ENCODE measurements at regions not wholly inside any gene's neighbourhood (a gene's known extent, or its start where the extent isn't known, plus 50 kb on each side); places are given as distances from the start of the nearest gene placed in this dataset.

DNA sequence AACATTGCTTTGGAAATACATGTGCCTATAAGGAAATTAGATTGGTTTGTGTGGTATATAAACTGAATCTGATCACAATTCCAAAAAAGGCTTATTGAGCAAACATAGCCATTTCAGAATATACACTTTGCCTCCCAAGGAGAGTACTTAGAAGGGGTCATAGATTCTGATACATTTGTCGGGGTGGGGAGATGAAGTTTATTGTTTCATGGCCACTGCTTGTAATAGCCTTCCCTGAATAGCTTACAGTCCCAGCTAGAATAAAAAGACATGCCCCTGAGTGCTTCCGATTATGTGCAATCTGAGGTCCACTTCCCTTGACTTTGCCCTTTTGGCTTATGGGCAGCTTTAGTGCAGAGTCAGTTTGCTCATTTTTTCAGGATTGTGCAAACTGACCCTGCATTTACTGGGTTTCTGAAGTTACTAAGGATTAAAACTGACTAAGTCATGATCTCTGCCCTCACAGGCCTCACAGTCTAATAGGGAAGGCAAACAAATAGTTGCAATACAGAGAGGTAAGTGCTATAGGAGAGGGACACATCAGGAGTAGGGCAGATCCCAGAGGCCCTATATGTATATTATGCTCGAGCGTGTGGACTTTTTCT is 184.2 kb downstream of the BLID start:
- Mint-ChIP-seq H3K27ac (no peak overlapping the region), H3K27me3 (ENCODE audit: low read depth) (peaks cover under 1% of the 10 kb centered on the region), H3K4me3 (no peak overlapping the region), H3K9me3 (peaks cover under 1% of the 10 kb centered on the region; the same call in 1 of the 2 replicates), H3K4me1 (peaks cover 33% of the 10 kb centered on the region), H3K36me3 (no peaks in the 10 kb centered on the region)
- POLR2A ChIA-PET = no interaction called here
- no peak for ATAC-seq
- CTCF ChIA-PET = no interaction called here
- TF ChIP-seq, protein P1, sequence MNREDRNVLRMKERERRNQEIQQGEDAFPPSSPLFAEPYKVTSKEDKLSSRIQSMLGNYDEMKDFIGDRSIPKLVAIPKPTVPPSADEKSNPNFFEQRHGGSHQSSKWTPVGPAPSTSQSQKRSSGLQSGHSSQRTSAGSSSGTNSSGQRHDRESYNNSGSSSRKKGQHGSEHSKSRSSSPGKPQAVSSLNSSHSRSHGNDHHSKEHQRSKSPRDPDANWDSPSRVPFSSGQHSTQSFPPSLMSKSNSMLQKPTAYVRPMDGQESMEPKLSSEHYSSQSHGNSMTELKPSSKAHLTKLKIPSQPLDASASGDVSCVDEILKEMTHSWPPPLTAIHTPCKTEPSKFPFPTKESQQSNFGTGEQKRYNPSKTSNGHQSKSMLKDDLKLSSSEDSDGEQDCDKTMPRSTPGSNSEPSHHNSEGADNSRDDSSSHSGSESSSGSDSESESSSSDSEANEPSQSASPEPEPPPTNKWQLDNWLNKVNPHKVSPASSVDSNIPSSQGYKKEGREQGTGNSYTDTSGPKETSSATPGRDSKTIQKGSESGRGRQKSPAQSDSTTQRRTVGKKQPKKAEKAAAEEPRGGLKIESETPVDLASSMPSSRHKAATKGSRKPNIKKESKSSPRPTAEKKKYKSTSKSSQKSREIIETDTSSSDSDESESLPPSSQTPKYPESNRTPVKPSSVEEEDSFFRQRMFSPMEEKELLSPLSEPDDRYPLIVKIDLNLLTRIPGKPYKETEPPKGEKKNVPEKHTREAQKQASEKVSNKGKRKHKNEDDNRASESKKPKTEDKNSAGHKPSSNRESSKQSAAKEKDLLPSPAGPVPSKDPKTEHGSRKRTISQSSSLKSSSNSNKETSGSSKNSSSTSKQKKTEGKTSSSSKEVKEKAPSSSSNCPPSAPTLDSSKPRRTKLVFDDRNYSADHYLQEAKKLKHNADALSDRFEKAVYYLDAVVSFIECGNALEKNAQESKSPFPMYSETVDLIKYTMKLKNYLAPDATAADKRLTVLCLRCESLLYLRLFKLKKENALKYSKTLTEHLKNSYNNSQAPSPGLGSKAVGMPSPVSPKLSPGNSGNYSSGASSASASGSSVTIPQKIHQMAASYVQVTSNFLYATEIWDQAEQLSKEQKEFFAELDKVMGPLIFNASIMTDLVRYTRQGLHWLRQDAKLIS (CRISPR knock-in tag; IDR thresholded peaks at IDR 0.05; ENCODE audit: borderline replicate concordance) = no peak
- peak; percentile 84 for TF ChIP-seq GABPB1 (CRISPR knock-in tag; IDR thresholded peaks at IDR 0.05)
- DNase-seq (ENCODE audit: low spot score) = no peak

DNA sequence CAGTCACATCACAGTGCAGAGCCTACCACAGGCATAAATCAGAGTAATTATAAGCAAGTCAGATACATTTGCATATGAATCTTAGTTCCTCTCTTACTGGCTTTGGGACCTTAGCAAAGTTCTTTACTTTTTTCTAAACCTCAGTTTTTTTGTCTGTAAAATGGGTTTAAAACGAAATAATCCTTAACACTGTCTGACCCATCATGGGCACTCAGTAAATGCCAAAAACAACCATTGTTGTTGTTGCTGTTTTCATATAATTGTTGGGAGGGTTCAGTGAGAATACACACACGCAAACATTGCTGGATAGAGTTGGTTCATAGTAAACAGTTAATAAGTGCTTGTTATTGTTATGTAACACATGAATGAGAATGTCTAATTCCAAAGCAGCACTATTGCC is 184.9 kb downstream of the BLID start:
- TF ChIP-seq GABPB1 (CRISPR knock-in tag; IDR thresholded peaks at IDR 0.05) (no peak), ZNF121 (CRISPR knock-in tag; IDR thresholded peaks at IDR 0.05) (no peak), EMX1 (CRISPR knock-in tag; IDR thresholded peaks at IDR 0.05) (no peak), FOXJ3 (CRISPR knock-in tag; IDR thresholded peaks at IDR 0.05; ENCODE audit: borderline replicate concordance) (no peak), CREM (CRISPR knock-in tag; IDR thresholded peaks at IDR 0.05) (no peak), PRRX2 (CRISPR knock-in tag; IDR thresholded peaks at IDR 0.05) (no peak)
- TF ChIP-seq, protein P2, sequence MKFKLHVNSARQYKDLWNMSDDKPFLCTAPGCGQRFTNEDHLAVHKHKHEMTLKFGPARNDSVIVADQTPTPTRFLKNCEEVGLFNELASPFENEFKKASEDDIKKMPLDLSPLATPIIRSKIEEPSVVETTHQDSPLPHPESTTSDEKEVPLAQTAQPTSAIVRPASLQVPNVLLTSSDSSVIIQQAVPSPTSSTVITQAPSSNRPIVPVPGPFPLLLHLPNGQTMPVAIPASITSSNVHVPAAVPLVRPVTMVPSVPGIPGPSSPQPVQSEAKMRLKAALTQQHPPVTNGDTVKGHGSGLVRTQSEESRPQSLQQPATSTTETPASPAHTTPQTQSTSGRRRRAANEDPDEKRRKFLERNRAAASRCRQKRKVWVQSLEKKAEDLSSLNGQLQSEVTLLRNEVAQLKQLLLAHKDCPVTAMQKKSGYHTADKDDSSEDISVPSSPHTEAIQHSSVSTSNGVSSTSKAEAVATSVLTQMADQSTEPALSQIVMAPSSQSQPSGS (CRISPR knock-in tag; IDR thresholded peaks at IDR 0.05; ENCODE audit: borderline replicate concordance, low read depth) = no peak
- TF ChIP-seq, protein P3, sequence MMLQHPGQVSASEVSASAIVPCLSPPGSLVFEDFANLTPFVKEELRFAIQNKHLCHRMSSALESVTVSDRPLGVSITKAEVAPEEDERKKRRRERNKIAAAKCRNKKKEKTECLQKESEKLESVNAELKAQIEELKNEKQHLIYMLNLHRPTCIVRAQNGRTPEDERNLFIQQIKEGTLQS (CRISPR knock-in tag; conservative IDR thresholded peaks at IDR 0.05) = no peak
- TF ChIP-seq, protein P4, sequence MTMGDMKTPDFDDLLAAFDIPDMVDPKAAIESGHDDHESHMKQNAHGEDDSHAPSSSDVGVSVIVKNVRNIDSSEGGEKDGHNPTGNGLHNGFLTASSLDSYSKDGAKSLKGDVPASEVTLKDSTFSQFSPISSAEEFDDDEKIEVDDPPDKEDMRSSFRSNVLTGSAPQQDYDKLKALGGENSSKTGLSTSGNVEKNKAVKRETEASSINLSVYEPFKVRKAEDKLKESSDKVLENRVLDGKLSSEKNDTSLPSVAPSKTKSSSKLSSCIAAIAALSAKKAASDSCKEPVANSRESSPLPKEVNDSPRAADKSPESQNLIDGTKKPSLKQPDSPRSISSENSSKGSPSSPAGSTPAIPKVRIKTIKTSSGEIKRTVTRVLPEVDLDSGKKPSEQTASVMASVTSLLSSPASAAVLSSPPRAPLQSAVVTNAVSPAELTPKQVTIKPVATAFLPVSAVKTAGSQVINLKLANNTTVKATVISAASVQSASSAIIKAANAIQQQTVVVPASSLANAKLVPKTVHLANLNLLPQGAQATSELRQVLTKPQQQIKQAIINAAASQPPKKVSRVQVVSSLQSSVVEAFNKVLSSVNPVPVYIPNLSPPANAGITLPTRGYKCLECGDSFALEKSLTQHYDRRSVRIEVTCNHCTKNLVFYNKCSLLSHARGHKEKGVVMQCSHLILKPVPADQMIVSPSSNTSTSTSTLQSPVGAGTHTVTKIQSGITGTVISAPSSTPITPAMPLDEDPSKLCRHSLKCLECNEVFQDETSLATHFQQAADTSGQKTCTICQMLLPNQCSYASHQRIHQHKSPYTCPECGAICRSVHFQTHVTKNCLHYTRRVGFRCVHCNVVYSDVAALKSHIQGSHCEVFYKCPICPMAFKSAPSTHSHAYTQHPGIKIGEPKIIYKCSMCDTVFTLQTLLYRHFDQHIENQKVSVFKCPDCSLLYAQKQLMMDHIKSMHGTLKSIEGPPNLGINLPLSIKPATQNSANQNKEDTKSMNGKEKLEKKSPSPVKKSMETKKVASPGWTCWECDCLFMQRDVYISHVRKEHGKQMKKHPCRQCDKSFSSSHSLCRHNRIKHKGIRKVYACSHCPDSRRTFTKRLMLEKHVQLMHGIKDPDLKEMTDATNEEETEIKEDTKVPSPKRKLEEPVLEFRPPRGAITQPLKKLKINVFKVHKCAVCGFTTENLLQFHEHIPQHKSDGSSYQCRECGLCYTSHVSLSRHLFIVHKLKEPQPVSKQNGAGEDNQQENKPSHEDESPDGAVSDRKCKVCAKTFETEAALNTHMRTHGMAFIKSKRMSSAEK (CRISPR knock-in tag; IDR thresholded peaks at IDR 0.05; ENCODE audit: borderline replicate concordance) = no peak
- Mint-ChIP-seq H3K27me3 (ENCODE audit: low read depth) (peaks cover 3% of the 10 kb centered on the region), H3K9me3 (peaks cover 7% of the 10 kb centered on the region; the same call in 1 of the 2 replicates), H3K27ac (no peak overlapping the region), H3K36me3 (no peaks in the 10 kb centered on the region), H3K4me3 (no peak overlapping the region), H3K4me1 (peaks cover 36% of the 10 kb centered on the region)
- POLR2A ChIA-PET = no interaction called here
- CTCF ChIA-PET = no interaction called here
- ATAC-seq = no peak
- DNase-seq (ENCODE audit: low spot score) = no peak
